HG03520 (cell line): ENCODE measurements at regions not wholly inside any gene's neighbourhood (a gene's known extent, or its start where the extent isn't known, plus 50 kb on each side); places are given as distances from the start of the nearest gene placed in this dataset.

Experiments
- ATAC-seq: cut with Tn5 transposase; IDR thresholded peaks from one replicate; pipeline ENCODE4 v1.9.1; 2021; ENCODE audit warnings: mild to moderate bottlenecking, moderate library complexity; ENCODE audit not compliant: unreplicated experiment

DNA sequence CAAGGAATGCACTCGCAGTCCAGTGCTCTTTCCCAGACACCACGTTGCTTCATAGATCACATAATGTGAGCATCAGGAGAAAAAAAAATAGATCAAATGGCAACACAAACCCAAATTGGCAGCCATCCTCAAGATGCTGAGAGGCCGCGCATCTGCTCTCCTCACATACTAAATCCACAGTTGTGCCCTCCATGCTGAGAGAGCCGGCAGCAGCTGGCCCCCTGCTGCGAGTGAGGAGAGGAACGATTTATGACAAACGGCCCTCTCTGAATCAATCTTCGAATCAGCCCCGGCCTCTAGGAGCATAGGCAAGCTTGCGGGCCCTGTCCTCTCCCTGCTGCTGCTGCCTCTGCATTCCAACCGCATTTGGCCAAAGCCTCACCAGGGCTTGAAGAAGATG lies 159.9 kb upstream of the TENM4 start:
- ATAC-seq: no peak

DNA sequence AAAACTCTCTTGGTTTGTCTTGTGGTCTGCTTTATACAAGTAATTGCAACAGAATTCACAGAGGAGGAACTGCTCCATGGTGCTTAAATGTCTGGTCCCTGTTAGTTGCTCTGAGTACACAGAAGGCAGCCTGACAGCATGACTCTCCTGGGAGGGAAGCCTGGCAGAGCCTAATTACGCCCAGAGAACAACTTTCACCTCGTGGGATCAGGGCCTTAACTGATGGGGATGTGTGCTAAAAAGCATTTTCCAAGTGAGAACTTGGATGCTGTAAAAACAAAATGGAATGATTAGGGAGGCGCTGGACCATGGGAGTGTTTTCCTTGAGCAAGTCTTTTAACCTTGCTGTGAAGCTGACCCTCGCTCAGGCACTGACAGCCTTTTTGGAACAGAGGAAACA lies 154.0 kb upstream of the TENM4 start:
- ATAC-seq: no peak

DNA sequence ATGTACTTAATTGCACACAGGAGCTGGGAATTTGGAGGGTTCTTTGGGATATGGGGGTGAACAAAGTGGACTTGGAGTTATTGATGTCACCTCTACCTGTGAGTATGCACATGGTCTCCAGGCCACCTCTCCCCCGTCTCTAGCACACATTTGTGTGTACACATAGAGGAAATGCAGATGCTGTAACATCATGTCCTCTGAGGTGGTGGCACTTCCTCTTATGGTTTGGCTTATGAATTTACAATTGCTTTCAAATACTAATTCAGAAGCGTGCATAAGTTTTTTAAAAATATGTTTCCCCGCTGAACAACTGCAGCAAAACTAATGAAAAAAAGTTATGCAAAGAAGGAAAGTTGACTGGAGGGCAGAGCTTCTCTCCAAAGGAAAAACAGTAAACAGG lies 152.0 kb upstream of the TENM4 start:
- ATAC-seq: no peak

DNA sequence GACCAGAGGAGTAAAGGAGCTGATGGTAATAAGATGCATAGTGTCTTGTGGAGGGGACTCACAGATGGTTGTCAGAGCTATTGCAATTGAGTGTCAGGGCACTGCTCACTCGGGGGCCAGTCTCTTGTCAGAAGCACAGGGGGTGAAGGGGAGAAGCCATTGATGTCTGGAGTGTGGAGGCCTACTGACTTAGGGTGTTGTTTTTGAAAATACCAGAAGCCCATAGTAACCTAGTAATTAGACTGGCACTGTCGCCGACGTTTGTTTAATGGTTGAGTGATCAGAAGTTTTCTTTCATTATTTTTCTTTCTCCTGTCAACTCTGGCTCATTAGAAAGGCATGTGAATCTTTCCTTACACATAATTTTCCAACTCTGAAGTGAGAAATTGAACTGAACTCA lies 151.6 kb upstream of the TENM4 start:
- no peak for ATAC-seq

DNA sequence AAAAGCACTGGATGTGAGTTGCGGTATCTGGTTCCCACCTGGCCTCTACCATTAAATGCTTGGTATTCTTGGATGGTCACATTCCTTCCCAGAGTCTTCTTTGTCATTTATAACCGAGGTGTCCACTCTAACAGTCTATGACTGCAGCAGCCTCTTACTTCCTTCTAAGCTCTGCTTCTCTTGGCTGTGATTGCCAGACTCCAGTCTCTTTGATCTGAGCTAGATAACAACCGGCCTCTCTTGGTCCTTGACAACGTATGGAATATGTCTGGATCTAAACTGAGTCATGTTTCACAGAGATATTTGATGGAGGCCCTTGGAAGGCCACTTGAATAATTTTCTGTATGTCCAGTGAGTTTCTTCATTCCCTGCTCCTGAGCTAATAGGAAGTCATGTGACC lies 141.6 kb upstream of the TENM4 start:
- ATAC-seq: no peak

DNA sequence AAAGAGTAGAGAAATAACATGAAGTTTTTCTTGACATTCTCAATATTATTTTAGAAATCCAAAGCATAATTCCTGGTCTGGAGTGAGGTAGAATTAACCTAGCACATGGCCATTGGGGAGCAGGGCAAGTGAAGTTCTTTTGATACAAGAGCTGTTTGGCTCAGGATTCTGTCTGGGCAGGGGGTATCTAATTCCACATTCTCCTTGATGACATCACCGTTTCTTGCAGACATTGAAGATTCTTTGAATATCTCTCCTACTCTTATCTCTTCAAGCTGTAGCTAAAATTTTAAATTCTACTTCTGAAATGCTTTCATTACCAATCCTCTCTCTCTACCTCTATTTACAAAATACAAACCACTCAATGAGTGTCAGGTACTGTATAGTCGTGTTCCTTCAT lies 138.2 kb upstream of the TENM4 start:
- no peak for ATAC-seq

DNA sequence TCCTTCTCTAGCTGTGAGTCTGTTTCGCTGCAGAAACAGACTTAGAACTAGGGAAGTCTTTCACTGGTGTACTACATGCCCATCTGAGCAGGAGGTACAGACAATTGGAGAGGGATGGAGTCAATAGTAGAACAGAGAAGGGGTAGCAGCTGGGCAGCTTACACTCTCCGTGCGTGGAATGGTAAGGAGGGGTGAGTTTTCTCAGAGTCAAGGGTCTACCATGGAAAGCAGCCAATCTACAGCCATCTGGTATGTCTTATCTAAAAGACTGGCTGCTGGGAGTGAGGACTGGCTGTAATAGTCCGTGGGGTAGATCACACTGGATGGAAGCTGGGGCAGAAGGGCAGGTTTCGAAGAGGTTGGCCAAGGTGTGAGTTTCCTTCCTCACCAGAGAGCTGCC lies 137.3 kb upstream of the TENM4 start:
- ATAC-seq: no peak

DNA sequence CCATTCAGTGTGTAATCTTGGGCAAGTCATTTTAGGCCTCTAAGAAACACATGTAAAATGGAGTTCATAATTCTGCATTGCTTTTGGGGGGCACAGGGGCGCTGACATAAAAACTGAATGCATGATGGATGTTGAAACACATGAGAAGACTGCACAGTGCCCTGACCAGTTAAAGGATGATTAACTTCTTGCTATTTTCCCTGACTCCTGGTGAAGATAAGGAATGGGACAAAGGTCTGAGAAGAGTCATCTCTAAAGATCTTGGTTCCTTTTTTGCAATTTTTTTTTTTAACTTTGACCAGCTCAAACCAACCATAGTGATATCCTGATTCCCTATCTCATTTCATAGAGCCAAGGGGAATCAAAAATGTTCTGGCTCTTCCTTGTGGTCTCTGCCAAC lies 134.9 kb upstream of the TENM4 start:
- ATAC-seq: no peak

DNA sequence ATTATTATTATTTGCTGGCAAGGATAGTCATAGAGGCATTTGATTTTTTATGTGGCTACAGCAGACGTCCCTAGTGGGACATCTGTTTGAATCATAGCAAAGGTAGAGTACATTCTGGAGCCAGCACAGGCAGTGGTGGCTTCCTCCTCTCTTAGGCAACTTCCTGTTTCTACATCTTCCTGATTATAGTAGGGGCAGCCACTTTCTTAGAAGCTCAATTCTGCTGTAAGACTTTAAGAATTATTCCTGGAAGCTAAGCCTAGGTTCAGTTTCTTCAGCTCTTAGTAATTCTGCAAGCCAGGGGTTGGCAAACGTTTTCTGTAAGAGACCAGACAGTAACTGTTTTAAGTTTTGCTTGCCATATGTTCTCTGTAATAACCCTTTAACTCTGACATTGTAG lies 129.3 kb upstream of the TENM4 start:
- no peak for ATAC-seq

DNA sequence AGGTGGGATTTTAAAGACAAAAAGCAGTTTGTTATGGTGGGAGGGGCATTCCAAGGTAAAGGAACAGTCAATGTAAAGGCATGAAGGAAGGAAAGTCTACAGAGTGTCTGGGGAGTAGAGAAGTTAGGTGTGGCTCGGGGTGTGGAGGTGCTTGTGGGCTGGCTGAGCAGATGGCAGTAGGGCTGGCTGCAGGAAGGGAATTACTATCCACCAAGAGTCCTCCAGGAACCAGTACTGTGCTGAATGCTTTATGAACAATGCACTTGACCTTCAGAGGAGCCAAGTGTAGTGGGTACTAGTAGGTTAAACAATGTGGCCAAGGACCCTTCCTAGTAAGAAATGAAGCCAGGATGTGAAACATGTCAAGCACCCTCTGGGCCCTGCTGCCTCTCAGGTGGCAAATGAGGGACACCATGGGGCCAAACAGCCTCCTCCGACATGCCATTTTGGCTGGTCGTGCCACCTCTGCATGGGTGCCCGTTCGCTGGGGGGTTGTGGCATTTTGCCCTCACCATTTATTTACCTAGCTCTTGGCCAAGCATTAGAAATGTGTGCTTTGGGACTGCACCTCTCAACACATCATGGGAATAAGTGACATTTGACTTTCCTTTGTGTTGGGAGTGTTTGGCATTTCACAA lies 123.6 kb upstream of the TENM4 start:
- no peak for ATAC-seq

DNA sequence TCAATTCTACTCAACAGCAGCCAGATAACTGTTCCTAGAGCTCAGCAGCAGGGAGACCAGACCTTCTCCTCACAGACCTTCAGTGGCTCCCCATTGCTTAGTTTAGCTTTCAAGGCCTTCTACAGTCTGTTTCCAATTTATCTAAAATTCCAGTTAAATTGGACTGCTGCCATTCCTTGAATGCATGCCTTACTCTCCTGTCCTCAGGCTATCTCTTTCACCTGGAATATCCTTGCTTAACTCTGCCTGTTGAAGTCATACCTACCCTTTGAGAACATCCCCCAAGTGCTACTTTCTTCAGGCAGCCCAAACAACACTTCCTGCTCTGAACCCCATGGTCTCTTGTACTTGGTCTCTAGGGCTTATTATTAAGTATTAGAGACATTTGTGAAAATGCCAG lies 120.7 kb upstream of the TENM4 start:
- no peak for ATAC-seq

DNA sequence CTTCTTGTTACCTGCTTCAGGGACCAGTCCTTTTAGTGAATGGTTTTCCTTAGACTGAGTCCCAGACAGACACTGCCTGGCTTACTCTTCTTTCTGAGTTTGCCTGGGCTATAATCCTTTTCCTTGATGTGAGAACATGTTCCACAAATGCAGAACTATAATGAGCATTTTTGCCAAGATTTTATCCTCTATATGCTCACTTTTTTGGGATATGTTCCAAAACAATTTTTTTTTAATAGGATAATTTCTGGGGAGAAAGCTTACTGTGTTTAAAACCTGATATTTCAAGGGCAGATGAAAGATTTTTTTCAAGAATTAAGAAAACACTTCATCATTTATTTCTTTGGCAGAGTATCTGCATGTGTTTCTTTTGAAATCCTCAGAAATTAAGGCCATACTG lies 110.0 kb upstream of the TENM4 start:
- ATAC-seq: no peak

DNA sequence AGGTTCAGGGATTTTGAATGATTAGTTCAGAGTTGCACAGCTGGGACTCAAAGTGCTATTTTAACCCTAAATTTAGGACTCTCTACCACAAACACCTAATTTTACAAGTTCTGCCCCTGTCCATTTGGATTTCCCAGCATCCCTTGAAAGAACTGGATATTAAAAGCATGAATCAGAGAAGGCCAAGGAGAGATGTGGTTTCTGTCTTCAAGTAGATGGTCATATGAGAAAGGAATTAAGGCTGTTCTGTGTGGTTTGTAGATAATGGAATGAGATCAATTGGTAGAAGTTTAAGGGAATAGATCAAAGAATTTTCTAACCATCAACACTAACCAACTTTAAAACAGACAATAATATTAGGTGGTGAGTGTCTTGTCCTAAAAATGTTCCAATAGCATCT lies 106.4 kb upstream of the TENM4 start:
- no peak for ATAC-seq

DNA sequence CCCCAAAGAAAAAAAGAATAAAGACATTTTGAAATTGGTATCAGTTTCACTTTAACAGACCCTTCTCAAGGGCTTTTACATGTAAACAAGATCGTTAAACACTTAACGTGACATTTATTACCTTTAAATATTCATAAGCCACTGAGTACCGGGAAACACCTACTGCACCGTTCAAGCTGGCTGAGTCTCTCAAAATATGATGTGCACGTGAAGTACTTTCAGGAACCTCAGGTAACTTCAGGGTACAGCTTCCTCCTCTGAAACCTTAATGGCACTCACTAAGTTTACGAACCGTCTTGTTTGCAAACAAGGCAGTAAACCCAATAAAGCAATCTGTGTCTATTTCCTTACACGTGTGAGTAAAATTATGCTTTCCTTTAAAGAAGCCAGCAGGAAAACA lies 105.5 kb upstream of the TENM4 start:
- ATAC-seq: no peak

DNA sequence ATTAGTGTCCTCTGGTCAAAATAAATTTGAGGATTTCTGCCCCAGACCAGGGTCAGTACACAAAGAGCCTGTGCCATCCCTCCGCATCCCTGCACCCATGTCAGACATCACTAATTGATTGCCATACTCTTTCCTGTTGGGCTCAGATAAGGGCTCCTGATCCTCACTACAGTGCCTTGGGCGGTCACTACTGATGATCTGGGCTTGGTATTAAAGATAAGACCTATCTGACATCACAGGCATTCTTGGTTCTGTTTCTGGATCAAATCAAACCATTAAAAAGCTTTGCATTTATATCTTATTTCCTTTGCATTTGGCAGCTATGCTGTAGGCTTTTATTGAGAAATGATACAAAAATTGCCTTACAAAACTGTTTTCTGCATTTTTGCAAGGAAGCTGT lies 103.5 kb upstream of the TENM4 start:
- ATAC-seq: no peak

DNA sequence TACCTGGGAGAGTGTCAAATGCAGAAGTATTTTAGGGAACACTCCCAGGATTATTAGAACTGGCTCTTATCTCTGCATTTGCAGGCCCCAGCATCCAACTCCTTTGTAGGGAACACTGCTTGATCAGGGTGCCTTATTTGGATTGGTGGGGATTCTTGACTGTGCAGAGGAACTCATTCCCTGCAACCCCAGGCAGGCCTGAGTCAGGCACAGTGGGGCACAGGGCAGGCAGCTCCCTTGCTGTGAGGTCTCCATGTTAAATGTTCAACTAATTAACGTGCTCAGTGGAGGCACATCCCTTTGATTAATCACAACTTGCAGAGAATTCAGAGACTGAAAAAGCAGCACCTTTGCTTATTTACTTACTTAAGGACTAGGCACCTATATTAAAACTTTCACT lies 102.3 kb upstream of the TENM4 start:
- ATAC-seq: no peak

DNA sequence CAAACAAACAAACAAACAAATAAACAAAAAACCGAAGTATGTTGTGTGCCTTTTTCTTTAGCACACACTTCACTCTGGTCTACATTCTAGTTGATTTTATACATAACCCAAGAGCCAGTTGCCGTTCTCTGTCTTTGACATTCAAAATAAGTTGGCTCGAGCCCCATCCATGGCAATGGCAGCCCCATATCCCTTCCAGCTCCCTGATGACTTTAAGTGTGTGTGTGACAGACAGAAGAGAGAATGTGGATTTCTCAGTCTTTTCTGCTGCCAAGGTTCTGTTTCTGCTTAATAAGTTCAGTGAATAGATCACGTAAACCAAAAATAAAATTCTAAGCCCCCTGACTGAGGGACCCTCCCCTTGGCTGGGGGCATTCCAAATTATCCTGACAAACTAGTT lies 100.6 kb upstream of the TENM4 start:
- no peak for ATAC-seq

DNA sequence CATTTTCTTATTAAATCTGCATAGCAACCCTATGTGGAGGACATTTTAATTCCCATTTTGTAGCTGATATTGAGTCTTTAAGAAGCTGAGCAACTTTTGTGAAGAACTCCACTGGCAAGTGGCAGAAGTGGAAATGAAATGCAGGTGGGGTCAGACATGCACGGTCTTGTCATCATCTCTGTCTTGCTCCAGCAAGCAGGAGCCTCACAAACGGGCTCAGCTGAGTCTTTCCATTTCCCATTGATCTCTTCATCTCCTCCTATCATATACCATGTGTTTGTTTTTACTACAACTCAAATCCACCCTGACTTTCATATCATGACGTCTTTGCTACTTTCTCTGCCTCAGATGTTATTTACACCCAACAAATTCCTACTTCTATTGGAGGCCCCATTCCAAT lies 97.9 kb upstream of the TENM4 start:
- no peak for ATAC-seq

DNA sequence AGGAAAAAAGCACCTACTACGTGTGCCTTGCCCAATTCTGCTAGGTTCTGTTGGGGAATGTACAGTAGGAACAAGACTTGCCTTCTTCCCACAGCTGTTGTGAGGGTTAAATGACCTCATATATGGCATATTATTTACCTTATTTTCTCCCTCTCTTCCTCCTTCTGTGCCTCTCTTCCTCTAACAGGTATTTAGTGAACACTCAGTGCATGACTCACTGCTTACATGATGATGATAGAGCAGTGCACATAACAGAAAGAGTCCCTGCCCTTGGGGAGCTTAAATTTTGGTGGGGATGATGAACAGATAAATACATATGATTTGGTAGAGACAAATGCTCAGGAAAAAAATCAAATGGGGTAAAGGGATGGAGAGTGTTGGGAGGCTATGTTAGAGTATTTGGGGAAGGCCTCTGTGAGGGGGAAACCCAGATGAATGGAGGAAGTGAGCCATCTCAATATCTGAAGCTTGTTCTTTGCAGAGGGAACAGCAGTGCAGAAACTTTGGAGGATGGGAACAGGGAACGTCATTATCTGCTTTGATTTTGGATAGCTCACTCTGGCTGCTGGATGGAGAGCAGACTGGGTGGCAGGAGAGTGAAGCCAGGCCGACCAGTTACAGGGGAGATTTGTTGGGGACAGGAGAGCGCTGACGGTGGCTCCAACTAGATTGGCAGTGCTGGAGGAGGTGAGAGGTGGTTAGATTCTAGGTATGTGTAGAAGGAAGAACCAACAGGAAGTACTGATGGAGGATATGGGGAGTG lies 95.5 kb upstream of the TENM4 start:
- ATAC-seq: no peak

DNA sequence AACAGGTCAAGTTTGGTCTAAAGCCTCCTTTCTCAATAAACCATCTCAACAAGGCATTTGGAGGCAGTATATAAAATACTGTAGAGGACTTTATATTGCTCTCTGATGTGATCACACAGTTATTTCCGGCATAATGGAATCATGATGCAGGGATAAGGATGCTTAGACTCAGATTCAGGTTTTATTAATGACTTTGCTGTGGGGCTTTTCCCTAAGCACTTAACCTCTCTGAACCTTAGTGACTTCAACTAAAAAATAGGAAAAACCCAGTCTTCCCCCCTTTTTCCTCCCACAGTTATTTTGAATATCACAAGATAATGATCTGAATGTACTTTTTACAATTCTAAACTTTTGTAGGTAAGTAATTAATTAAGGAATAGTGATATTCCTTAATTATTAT lies 94.8 kb upstream of the TENM4 start:
- no peak for ATAC-seq

DNA sequence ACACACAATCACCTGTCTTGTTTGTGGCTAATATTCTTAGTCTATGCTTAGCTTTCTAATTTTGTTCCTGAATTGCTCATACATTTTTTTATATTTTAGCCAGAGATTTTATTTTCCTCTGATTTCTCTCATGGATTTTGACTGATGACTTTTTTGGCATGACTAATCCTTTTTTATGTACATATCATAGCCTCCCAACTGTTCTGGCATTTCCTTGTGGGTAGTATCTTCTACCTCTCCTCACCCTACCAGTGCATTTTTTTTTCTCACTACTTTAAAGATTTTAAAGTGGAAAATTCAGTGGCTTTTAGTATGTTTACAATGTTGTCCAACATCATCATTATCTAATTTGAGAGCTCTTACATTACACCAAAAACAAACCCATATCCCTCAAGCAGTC lies 84.4 kb upstream of the TENM4 start:
- no peak for ATAC-seq

DNA sequence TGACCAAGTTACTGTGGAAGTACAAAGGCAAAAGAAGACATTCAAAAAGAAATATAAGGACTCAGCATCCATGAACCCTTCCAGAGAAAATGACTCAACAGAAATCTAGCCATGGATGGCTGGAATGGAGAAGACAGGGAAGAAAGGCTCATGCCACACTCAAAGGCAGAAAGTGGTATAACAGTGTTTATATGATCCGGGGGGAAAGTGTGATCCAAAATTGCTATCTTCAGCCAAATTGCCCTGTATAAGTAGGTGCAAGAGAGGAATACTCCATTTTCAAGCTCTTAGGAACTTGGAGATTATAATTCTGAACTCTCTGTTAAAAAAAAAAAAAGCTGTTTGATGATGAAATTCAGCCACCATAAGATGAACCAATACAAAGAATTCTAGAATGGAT lies 81.8 kb upstream of the TENM4 start:
- ATAC-seq: no peak

DNA sequence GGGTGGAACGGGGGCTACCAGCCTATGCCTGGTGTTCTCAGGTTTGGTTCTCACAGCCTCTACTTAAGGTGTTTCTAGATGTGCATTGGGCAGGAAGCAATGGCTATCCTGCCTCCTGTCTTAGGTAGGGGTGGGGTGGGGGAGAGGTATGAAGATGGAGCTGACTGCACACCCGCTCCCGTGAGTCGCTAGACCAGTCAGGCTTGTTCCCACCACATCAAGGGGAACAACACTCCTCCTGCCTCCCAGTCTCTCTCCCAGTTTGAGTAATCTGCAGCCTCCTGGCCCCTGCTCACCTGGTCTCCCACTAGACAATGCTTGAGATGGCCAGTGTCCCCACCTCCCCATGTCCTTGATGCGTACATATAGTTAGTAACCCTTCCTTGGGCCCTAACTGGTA lies 79.3 kb upstream of the TENM4 start:
- ATAC-seq: no peak
